H54 (cell line): ENCODE measurements at regions not wholly inside any gene's neighbourhood (a gene's known extent, or its start where the extent isn't known, plus 50 kb on each side); places are given as distances from the start of the nearest gene placed in this dataset.

ENCODE experiments used
- DNase-seq: peaks from one replicate; pipeline ENCODE4 v3.0.0; 2011; ENCODE audit warnings: low spot score, mixed read lengths; ENCODE audit not compliant: insufficient read length
- FAIRE-seq: peaks from 3 replicates; lab custom pipeline; 2011; peaks lifted over from hg19 to GRCh38; lab: Jason Lieb, UNC
- POLR2A ChIP-seq: IDR thresholded peaks from 2 replicates; pipeline ENCODE4 v1.6.1; 2011; ENCODE audit warnings: low read depth, mild to moderate bottlenecking, low read length

- TF ChIP-seq POLR2A, result no peak
- no peak for FAIRE-seq
- DNase-seq, result no peak
Observed at GRCh38 chr14:42606839-42607238, 1000.2 kb downstream of the LRFN5 start.

GRCh38 chr14:42602336-42602845 lies 995.7 kb downstream of the LRFN5 start:
- FAIRE-seq (no peak), DNase-seq (no peak)
- TF ChIP-seq POLR2A, result no peak

GRCh38 chr14:42572032-42572431 lies 965.4 kb downstream of the LRFN5 start:
- FAIRE-seq (no peak), DNase-seq (no peak)
- TF ChIP-seq POLR2A, result no peak

- no peak for DNase-seq
- no peak for FAIRE-seq
Observed at GRCh38 chr14:42569227-42569626, 962.6 kb downstream of the LRFN5 start.

GRCh38 chr14:42565556-42565955 lies 958.9 kb downstream of the LRFN5 start:
- FAIRE-seq (no peak), DNase-seq (no peak)
- no peak for TF ChIP-seq POLR2A

More at GRCh38 chr14:42569227-42569626, 962.6 kb downstream of the LRFN5 start:
- no peak for TF ChIP-seq POLR2A

- DNase-seq (no peak), FAIRE-seq (no peak)
- TF ChIP-seq POLR2A, result no peak
Observed at GRCh38 chr14:42563313-42563712, 956.6 kb downstream of the LRFN5 start.

- no peak for FAIRE-seq
- no peak for DNase-seq
- no peak for TF ChIP-seq POLR2A
Observed at GRCh38 chr14:42556551-42556950, 949.9 kb downstream of the LRFN5 start.

GRCh38 chr14:42555365-42555764 lies 948.7 kb downstream of the LRFN5 start:
- no peak for DNase-seq
- no peak for TF ChIP-seq POLR2A
- FAIRE-seq, result no peak

GRCh38 chr14:42554091-42554490 lies 947.4 kb downstream of the LRFN5 start:
- FAIRE-seq (no peak), DNase-seq (no peak)
- TF ChIP-seq POLR2A, result no peak

GRCh38 chr14:42550310-42550709 lies 943.6 kb downstream of the LRFN5 start:
- TF ChIP-seq POLR2A, result no peak
- no peak for FAIRE-seq
- no peak for DNase-seq

GRCh38 chr14:42548349-42548748 lies 941.7 kb downstream of the LRFN5 start:
- FAIRE-seq, result no peak
- TF ChIP-seq POLR2A, result no peak
- DNase-seq, result no peak

GRCh38 chr14:42545636-42546035 lies 939.0 kb downstream of the LRFN5 start:
- no peak for DNase-seq
- no peak for FAIRE-seq
- no peak for TF ChIP-seq POLR2A

GRCh38 chr14:42541535-42542001 lies 934.9 kb downstream of the LRFN5 start:
- no peak for FAIRE-seq
- no peak for DNase-seq
- no peak for TF ChIP-seq POLR2A

GRCh38 chr14:42535397-42535796 lies 928.7 kb downstream of the LRFN5 start:
- TF ChIP-seq POLR2A, result no peak
- FAIRE-seq (no peak), DNase-seq (no peak)

- no peak for TF ChIP-seq POLR2A
- no peak for DNase-seq
- FAIRE-seq, result no peak
Observed at GRCh38 chr14:42533476-42533875, 926.8 kb downstream of the LRFN5 start.

- DNase-seq, result no peak
- TF ChIP-seq POLR2A, result no peak
- FAIRE-seq, result no peak
Observed at GRCh38 chr14:42532194-42532593, 925.5 kb downstream of the LRFN5 start.

- FAIRE-seq, result no peak
- DNase-seq, result no peak
- no peak for TF ChIP-seq POLR2A
Observed at GRCh38 chr14:42527141-42527540, 920.5 kb downstream of the LRFN5 start.
